ENCODE measurements at regions not wholly inside any gene's neighbourhood (a gene's known extent, or its start where the extent isn't known, plus 50 kb on each side); places are given as distances from the start of the nearest gene placed in this dataset.

GRCh38 chr6:90872981-90873380 lies 286.1 kb upstream of the MAP3K7 start:
- no peak for DNase-seq (ENCODE audit: low read depth in 2 of 3, low spot score in 1 of 3)

GRCh38 chr6:90870561-90870960 lies 283.7 kb upstream of the MAP3K7 start:
- no peak for DNase-seq (ENCODE audit: low read depth in 2 of 3, low spot score in 1 of 3)

GRCh38 chr6:90868656-90869055 lies 281.8 kb upstream of the MAP3K7 start:
- no peak for DNase-seq (ENCODE audit: low read depth in 2 of 3, low spot score in 1 of 3)

GRCh38 chr6:90868256-90868655 lies 281.4 kb upstream of the MAP3K7 start:
- DNase-seq (ENCODE audit: low read depth in 2 of 3, low spot score in 1 of 3), result no peak

GRCh38 chr6:90865513-90865912 lies 278.6 kb upstream of the MAP3K7 start:
- no peak for DNase-seq (ENCODE audit: low read depth in 2 of 3, low spot score in 1 of 3)

GRCh38 chr6:90863043-90863442 lies 276.2 kb upstream of the MAP3K7 start:
- no peak for DNase-seq (ENCODE audit: low read depth in 2 of 3, low spot score in 1 of 3)

GRCh38 chr6:90860822-90861601 lies 274.1 kb upstream of the MAP3K7 start:
- no peak for DNase-seq (ENCODE audit: low read depth in 2 of 3, low spot score in 1 of 3)

- no peak for DNase-seq (ENCODE audit: low read depth in 2 of 3, low spot score in 1 of 3)
Observed at GRCh38 chr6:90859612-90860011, 272.7 kb upstream of the MAP3K7 start.

- no peak for DNase-seq (ENCODE audit: low read depth in 2 of 3, low spot score in 1 of 3)
Observed at GRCh38 chr6:90859056-90859455, 272.2 kb upstream of the MAP3K7 start.

- DNase-seq (ENCODE audit: low read depth in 2 of 3, low spot score in 1 of 3), result no peak
Observed at GRCh38 chr6:90849686-90850085, 262.8 kb upstream of the MAP3K7 start.

GRCh38 chr6:90846824-90847223 lies 260.0 kb upstream of the MAP3K7 start:
- no peak for DNase-seq (ENCODE audit: low read depth in 2 of 3, low spot score in 1 of 3)

GRCh38 chr6:90835596-90836212 lies 248.8 kb upstream of the MAP3K7 start:
- no peak for DNase-seq (ENCODE audit: low read depth in 2 of 3, low spot score in 1 of 3)

- no peak for DNase-seq (ENCODE audit: low read depth in 2 of 3, low spot score in 1 of 3)
Observed at GRCh38 chr6:90829311-90829710, 242.4 kb upstream of the MAP3K7 start.

- DNase-seq (ENCODE audit: low read depth in 2 of 3, low spot score in 1 of 3), result no peak
Observed at GRCh38 chr6:90820436-90820835, 233.6 kb upstream of the MAP3K7 start.

GRCh38 chr6:90819483-90819882 lies 232.6 kb upstream of the MAP3K7 start:
- no peak for DNase-seq (ENCODE audit: low read depth in 2 of 3, low spot score in 1 of 3)

- no peak for DNase-seq (ENCODE audit: low read depth in 2 of 3, low spot score in 1 of 3)
Observed at GRCh38 chr6:90818163-90818562, 231.3 kb upstream of the MAP3K7 start.

GRCh38 chr6:90816764-90817163 lies 229.9 kb upstream of the MAP3K7 start:
- DNase-seq (ENCODE audit: low read depth in 2 of 3, low spot score in 1 of 3), result no peak

GRCh38 chr6:90811596-90812226 lies 224.8 kb upstream of the MAP3K7 start:
- no peak for DNase-seq (ENCODE audit: low read depth in 2 of 3, low spot score in 1 of 3)

- no peak for DNase-seq (ENCODE audit: low read depth in 2 of 3, low spot score in 1 of 3)
Observed at GRCh38 chr6:90809035-90809434, 222.2 kb upstream of the MAP3K7 start.

GRCh38 chr6:90807791-90808701 lies 221.2 kb upstream of the MAP3K7 start:
- DNase-seq (ENCODE audit: low read depth in 2 of 3, low spot score in 1 of 3), result no peak

- DNase-seq (ENCODE audit: low read depth in 2 of 3, low spot score in 1 of 3), result no peak
Observed at GRCh38 chr6:90805619-90806155, 218.8 kb upstream of the MAP3K7 start.

Data from stimulated activated CD4-positive, alpha-beta T cell treated with anti-CD3 and anti-CD28 coated beads, Interleukin-12 subunit alpha, Interleukin-12 subunit beta, amount 100 ng/mL, for 48 hours (primary cell).